Stomach (tissue), 4 donors: ENCODE measurements at regions not wholly inside any gene's neighbourhood (a gene's known extent, or its start where the extent isn't known, plus 50 kb on each side); places are given as distances from the start of the nearest gene placed in this dataset.

Experiments used
- CTCF ChIP-seq, 7 experiments: fragments of 450-650 bp in 4 of 7; fragments of 200-600 bp in 3 of 7; sonication (generic) in 3 of 7; IDR thresholded peaks; one replicate each; pipeline ENCODE4 v1.5.1; 2016 to 2019; ENCODE audit warnings: antibody characterized with exemption in 7 of 7, control low read depth in 2 of 7, mild to moderate bottlenecking in 1 of 7
- POLR2A ChIP-seq, 4 donors: fragments of 450-650 bp; IDR thresholded peaks; one replicate each; pipeline ENCODE4 v1.6.1; 2016; ENCODE audit warnings: antibody characterized with exemption in 4 of 4, control low read depth in 2 of 4, mild to moderate bottlenecking in 1 of 4, moderate library complexity in 1 of 4
- POLR2AphosphoS5 ChIP-seq, 3 donors: sonication (generic); formaldehyde crosslinking; IDR thresholded peaks; one replicate each; pipeline ENCODE4 v1.6.1; 2016; ENCODE audit warnings: antibody characterized with exemption in 3 of 3

- TF ChIP-seq POLR2A (IDR thresholded peaks at IDR 0.05) (no peak), CTCF (IDR thresholded peaks at IDR 0.05) (peak in 3 of 7 experiments; percentile 16 to 37 (median 30)), POLR2AphosphoS5 (IDR thresholded peaks at IDR 0.05) (no peak)
These were observed 789.3 kb downstream of the SEMA5A start for GRCh38 chr5:8756498-8757084.
